ENCODE measurements at regions not wholly inside any gene's neighbourhood (a gene's known extent, or its start where the extent isn't known, plus 50 kb on each side); places are given as distances from the start of the nearest gene placed in this dataset.

DNA sequence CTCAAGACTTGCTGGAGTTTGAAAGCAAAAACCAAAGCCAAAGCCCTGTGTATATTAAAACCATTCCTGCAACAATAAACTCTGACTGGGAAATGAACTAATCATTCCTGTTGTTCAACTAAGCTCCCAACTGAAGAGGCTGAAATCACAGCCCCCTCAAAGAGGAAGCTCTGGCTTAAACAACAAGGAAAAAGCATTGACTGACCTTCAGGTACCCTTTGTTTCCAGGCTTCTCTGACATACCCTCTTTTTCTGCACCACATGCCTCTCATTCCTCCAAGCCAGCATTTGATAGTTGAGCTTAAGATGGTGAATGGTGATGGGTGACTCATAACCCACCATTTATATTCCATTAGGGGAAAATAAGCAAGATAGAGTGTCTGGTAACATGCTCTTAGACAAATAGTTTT lies 470.9 kb upstream of the SOX9 start:
- no peak for TF ChIP-seq CTCF (IDR thresholded peaks at IDR 0.05)
- TF ChIP-seq POLR2A (IDR thresholded peaks at IDR 0.05), result no peak
- TF ChIP-seq POLR2AphosphoS5 (IDR thresholded peaks at IDR 0.05), result no peak
